ENCODE measurements at regions not wholly inside any gene's neighbourhood (a gene's known extent, or its start where the extent isn't known, plus 50 kb on each side); places are given as distances from the start of the nearest gene placed in this dataset.

GRCh38 chr14:101243587-101244338 is 317.5 kb upstream of the DIO3 start:
- intact Hi-C loops (cut with micrococcal nuclease), result no loop called here
- no peaks in the 10 kb centered on the region for H3K27me3 Mint-ChIP-seq (ENCODE audit: insufficient read depth, unreplicated experiment)
- POLR2A ChIA-PET, result no interaction called here
- no peak overlapping the region for H3K27ac Mint-ChIP-seq (ENCODE audit: low read depth, unreplicated experiment)
- no peaks in the 10 kb centered on the region for H3K36me3 Mint-ChIP-seq (ENCODE audit: insufficient read depth, unreplicated experiment)
- TF ChIP-seq CTCF (IDR thresholded peaks at IDR 0.05; ENCODE audit: unreplicated experiment), result no peak
- H3K4me1 Mint-ChIP-seq (ENCODE audit: insufficient read depth, unreplicated experiment), result no peaks in the 10 kb centered on the region
- DNase-seq (ENCODE audit: unreplicated experiment), result no peak
- CTCF ChIA-PET, result no interaction called here
- no peak overlapping the region for H3K4me3 Mint-ChIP-seq (ENCODE audit: unreplicated experiment)
- no TSS peak for BruUV-seq (replicated peaks)
- H3K9me3 Mint-ChIP-seq (ENCODE audit: unreplicated experiment), result peaks cover 7% of the 10 kb centered on the region

GRCh38 chr14:101246894-101247841 is 314.1 kb upstream of the DIO3 start:
- ChIA-PET CTCF (interaction anchor here (1.0 kb wide), 1 partner anchor 12 kb away, joined by 5 read pairs; no protein-coding TSS in a partner anchor), POLR2A (no interaction called here)

GRCh38 chr14:101247842-101248725 is 313.2 kb upstream of the DIO3 start:
- intact Hi-C loops (cut with micrococcal nuclease), result no loop called here
- Mint-ChIP-seq H3K9me3 (ENCODE audit: unreplicated experiment) (no peaks in the 10 kb centered on the region), H3K27me3 (ENCODE audit: insufficient read depth, unreplicated experiment) (no peaks in the 10 kb centered on the region), H3K36me3 (ENCODE audit: insufficient read depth, unreplicated experiment) (no peaks in the 10 kb centered on the region), H3K4me1 (ENCODE audit: insufficient read depth, unreplicated experiment) (no peaks in the 10 kb centered on the region), H3K27ac (ENCODE audit: low read depth, unreplicated experiment) (no peak overlapping the region), H3K4me3 (ENCODE audit: unreplicated experiment) (no peak overlapping the region)
- ChIA-PET POLR2A (no interaction called here), CTCF (interaction anchor here (0.6 to 1.0 kb wide), 2 partner anchors 13 to 77 kb away, joined by 3 to 5 read pairs; no protein-coding TSS in a partner anchor)
- no peak for DNase-seq (ENCODE audit: unreplicated experiment)
- no TSS peak for BruUV-seq (replicated peaks)
- TF ChIP-seq CTCF (IDR thresholded peaks at IDR 0.05; ENCODE audit: unreplicated experiment), result no peak

More at GRCh38 chr14:101246894-101247841, 314.1 kb upstream of the DIO3 start:
- Mint-ChIP-seq H3K9me3 (ENCODE audit: unreplicated experiment) (no peaks in the 10 kb centered on the region), H3K27me3 (ENCODE audit: insufficient read depth, unreplicated experiment) (no peaks in the 10 kb centered on the region), H3K27ac (ENCODE audit: low read depth, unreplicated experiment) (no peak overlapping the region), H3K36me3 (ENCODE audit: insufficient read depth, unreplicated experiment) (no peaks in the 10 kb centered on the region), H3K4me3 (ENCODE audit: unreplicated experiment) (no peak overlapping the region), H3K4me1 (ENCODE audit: insufficient read depth, unreplicated experiment) (no peaks in the 10 kb centered on the region)
- intact Hi-C loops (cut with micrococcal nuclease), result no loop called here
- no TSS peak for BruUV-seq (replicated peaks)
- no peak for TF ChIP-seq CTCF (IDR thresholded peaks at IDR 0.05; ENCODE audit: unreplicated experiment)
- no peak for DNase-seq (ENCODE audit: unreplicated experiment)
